K562 (cell line): ENCODE measurements at regions not wholly inside any gene's neighbourhood (a gene's known extent, or its start where the extent isn't known, plus 50 kb on each side); places are given as distances from the start of the nearest gene placed in this dataset.

Experiments
- AFF1 ChIP-seq, 2 experiments: fragments of 450-650 bp; IDR thresholded peaks; 2 replicates each; pipeline ENCODE4 v1.6.1; 2018; ENCODE audit warnings: mild to moderate bottlenecking in 2 of 2, low read depth in 1 of 2; ENCODE audit not compliant: partially characterized antibody in 2 of 2
- ARID4B ChIP-seq: sonication (generic); formaldehyde crosslinking; IDR thresholded peaks from 2 replicates; pipeline ENCODE4 v1.8.0; 2022; ENCODE audit warnings: mild to moderate bottlenecking, missing genetic modification reagents
- CAMTA2 ChIP-seq: fragments of 250-450 bp; sonication (Bioruptor Pico); conservative IDR thresholded peaks from 2 replicates; pipeline ENCODE4 v1.5.1; 2022
- FOSL1 ChIP-seq: fragments of 200-800 bp; sonication (Bioruptor generic); conservative IDR thresholded peaks from 2 replicates; pipeline ENCODE4 v1.6.1; 2016; ENCODE audit warnings: missing genetic modification characterization, missing compliant biosample characterization
- KLF13 ChIP-seq: fragments of 450-650 bp; IDR thresholded peaks from 2 replicates; pipeline ENCODE4 v1.6.1; 2016; ENCODE audit warnings: missing genetic modification characterization, low read depth, mild to moderate bottlenecking, missing compliant biosample characterization, moderate library complexity, borderline replicate concordance
- MAX ChIP-seq: sonication (generic); formaldehyde crosslinking; IDR thresholded peaks from 2 replicates; pipeline ENCODE4 v1.9.0; 2022; ENCODE audit warnings: mild to moderate bottlenecking, missing genetic modification reagents
- NR1H2 ChIP-seq: sonication (generic); formaldehyde crosslinking; IDR thresholded peaks from 2 replicates; pipeline ENCODE4 v1.4.0; 2020; ENCODE audit warnings: mild to moderate bottlenecking, missing genetic modification reagents
- NR3C1 ChIP-seq: sonication (generic); formaldehyde crosslinking; IDR thresholded peaks from 2 replicates; pipeline ENCODE4 v1.8.1; 2022; ENCODE audit warnings: missing genetic modification reagents
- PHF20 ChIP-seq: fragments of 450-650 bp; IDR thresholded peaks from 2 replicates; pipeline ENCODE4 v1.6.1; 2018; ENCODE audit not compliant: partially characterized antibody
- RBBP5 ChIP-seq: fragments of 200-600 bp; sonication (generic); IDR thresholded peaks from 2 replicates; pipeline ENCODE4 v1.6.1; 2012; ENCODE audit warnings: borderline replicate concordance, mild to moderate bottlenecking, low read length, control low read depth, inconsistent platforms; ENCODE audit not compliant: insufficient read depth, poor library complexity, severe bottlenecking
- SMARCE1 ChIP-seq: fragments of 450-650 bp; IDR thresholded peaks from 2 replicates; pipeline ENCODE4 v1.7.1; 2016; ENCODE audit warnings: mild to moderate bottlenecking
- STAT5B ChIP-seq: fragments of 250-450 bp; sonication (Bioruptor Pico); IDR thresholded peaks from 2 replicates; pipeline ENCODE4 v1.8.0; 2021; ENCODE audit warnings: mild to moderate bottlenecking, inconsistent platforms
- TSC22D4 ChIP-seq: fragments of 450-650 bp; IDR thresholded peaks from 2 replicates; pipeline ENCODE4 v1.6.1; 2016; ENCODE audit warnings: missing genetic modification characterization, missing biosample characterization, control low read depth
- XRCC3 ChIP-seq: fragments of 450-650 bp; IDR thresholded peaks from 2 replicates; pipeline ENCODE4 v1.6.1; 2017; ENCODE audit warnings: mild to moderate bottlenecking, moderate library complexity
- YBX1 ChIP-seq: fragments of 450-650 bp; IDR thresholded peaks from 2 replicates; pipeline ENCODE4 v1.7.1; 2016; ENCODE audit warnings: mild to moderate bottlenecking
- ZFP1 ChIP-seq: fragments of 450-650 bp; formaldehyde crosslinking; IDR thresholded peaks from 2 replicates; pipeline ENCODE4 v1.4.0; 2020; ENCODE audit warnings: mild to moderate bottlenecking, mixed read lengths
- ZKSCAN8 ChIP-seq: fragments of 200-800 bp; sonication (Bioruptor generic); IDR thresholded peaks from 2 replicates; pipeline ENCODE4 v1.6.1; 2016; ENCODE audit warnings: missing genetic modification characterization, missing compliant biosample characterization
- TF ChIP-seq, protein P1 (sequence below): sonication (generic); formaldehyde crosslinking; IDR thresholded peaks from 2 replicates; pipeline ENCODE4 v1.9.0; 2022; ENCODE audit warnings: mild to moderate bottlenecking, missing genetic modification reagents
- TF ChIP-seq, protein P2 (sequence below), 2 experiments: IDR thresholded peaks; 2 replicates each; pipeline ENCODE4 v1.6.1; 2011; ENCODE audit warnings: borderline replicate concordance in 1 of 2, control low read depth in 1 of 2, low read depth in 1 of 2, low read length in 1 of 2, mild to moderate bottlenecking in 1 of 2, mixed read lengths in 1 of 2, moderate library complexity in 1 of 2; ENCODE audit not compliant: insufficient read depth in 1 of 2, insufficient read length in 1 of 2, poor library complexity in 1 of 2, severe bottlenecking in 1 of 2; ENCODE audit errors: extremely low read depth in 1 of 2

GRCh38 chr6:14464055-14464454 lies 346.5 kb downstream of the CD83 start (continued):
- TF ChIP-seq AFF1 (IDR thresholded peaks at IDR 0.05; ENCODE audit: low read depth in 1 of 2, partially characterized antibody in 2 of 2) (no peak), CAMTA2 (CRISPR knock-in tag) (no peak), ZKSCAN8 (CRISPR knock-in tag) (no peak), RBBP5 (no peak), NR3C1 (CRISPR knock-in tag) (no peak), PHF20 (no peak), YBX1 (no peak), MAX (peak; percentile 86), SMARCE1 (no peak), KLF13 (0 out of 2 replicates have a peak, but pooled peaks have one; percentile 16), NR1H2 (no peak), STAT5B (CRISPR knock-in tag) (no peak), FOSL1 (tag) (peak; percentile 85), XRCC3 (no peak), TSC22D4 (no peak), ARID4B (CRISPR knock-in tag) (no peak), ZFP1 (CRISPR knock-in tag) (no peak)
- TF ChIP-seq, protein P1, sequence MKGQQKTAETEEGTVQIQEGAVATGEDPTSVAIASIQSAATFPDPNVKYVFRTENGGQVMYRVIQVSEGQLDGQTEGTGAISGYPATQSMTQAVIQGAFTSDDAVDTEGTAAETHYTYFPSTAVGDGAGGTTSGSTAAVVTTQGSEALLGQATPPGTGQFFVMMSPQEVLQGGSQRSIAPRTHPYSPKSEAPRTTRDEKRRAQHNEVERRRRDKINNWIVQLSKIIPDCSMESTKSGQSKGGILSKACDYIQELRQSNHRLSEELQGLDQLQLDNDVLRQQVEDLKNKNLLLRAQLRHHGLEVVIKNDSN (CRISPR knock-in tag), result no peak
- TF ChIP-seq, protein P2, sequence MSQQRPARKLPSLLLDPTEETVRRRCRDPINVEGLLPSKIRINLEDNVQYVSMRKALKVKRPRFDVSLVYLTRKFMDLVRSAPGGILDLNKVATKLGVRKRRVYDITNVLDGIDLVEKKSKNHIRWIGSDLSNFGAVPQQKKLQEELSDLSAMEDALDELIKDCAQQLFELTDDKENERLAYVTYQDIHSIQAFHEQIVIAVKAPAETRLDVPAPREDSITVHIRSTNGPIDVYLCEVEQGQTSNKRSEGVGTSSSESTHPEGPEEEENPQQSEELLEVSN (IDR thresholded peaks at IDR 0.05; ENCODE audit: borderline replicate concordance in 1 of 2, extremely low read depth in 1 of 2, insufficient read depth in 1 of 2, insufficient read length in 1 of 2, low read depth in 1 of 2, low read length in 1 of 2, poor library complexity in 1 of 2, severe bottlenecking in 1 of 2), result peak; percentile 65 to 82
